Uterus (tissue), 3 donors: ENCODE measurements at regions not wholly inside any gene's neighbourhood (a gene's known extent, or its start where the extent isn't known, plus 50 kb on each side); places are given as distances from the start of the nearest gene placed in this dataset.

Source experiments
- DNase-seq, 2 donors: peaks; one replicate each; pipeline ENCODE4 v3.0.0-alpha.2; 2019 to 2020
- H3K27ac ChIP-seq, 2 donors: fragments of 200-600 bp; sonication (generic); 1 replicate in 1 of 2; 2 replicates in 1 of 2; pipeline ENCODE4 v1.5.1; 2016 to 2018
- H3K27me3 ChIP-seq, 2 donors: fragments of 200-600 bp; sonication (generic); one replicate each; pipeline ENCODE4 v1.5.1; 2018 to 2019; ENCODE audit warnings: control low read depth in 1 of 2
- H3K36me3 ChIP-seq, 2 donors: fragments of 200-600 bp; sonication (generic); one replicate each; pipeline ENCODE4 v1.5.1; 2019; ENCODE audit warnings: control low read depth in 1 of 2
- H3K4me1 ChIP-seq, 2 donors: fragments of 200-600 bp; sonication (generic); one replicate each; pipeline ENCODE4 v1.5.1; 2018 to 2019; ENCODE audit warnings: control low read depth in 1 of 2
- H3K4me3 ChIP-seq, 2 donors: fragments of 200-600 bp; sonication (generic); 1 replicate in 1 of 2; 2 replicates in 1 of 2; pipeline ENCODE4 v1.5.1; 2018 to 2019; ENCODE audit warnings: mild to moderate bottlenecking in 1 of 2
- H3K9me3 ChIP-seq, 2 donors: fragments of 200-600 bp; sonication (generic); one replicate each; pipeline ENCODE4 v1.5.1; 2019; ENCODE audit warnings: control low read depth in 1 of 2
- CTCF ChIP-seq, 4 experiments: fragments of 200-600 bp in 2 of 4; fragments of 450-650 bp in 2 of 4; sonication (generic) in 2 of 4; IDR thresholded peaks; one replicate each; pipeline ENCODE4 v1.5.1; 2016 to 2019; ENCODE audit warnings: antibody characterized with exemption in 4 of 4, mild to moderate bottlenecking in 2 of 4, moderate library complexity in 1 of 4
- POLR2A ChIP-seq, 2 donors: fragments of 450-650 bp; IDR thresholded peaks; one replicate each; pipeline ENCODE4 v1.6.1; 2016; ENCODE audit warnings: antibody characterized with exemption in 2 of 2, mild to moderate bottlenecking in 1 of 2, moderate library complexity in 1 of 2
- intact Hi-C: fragments of 100-400 bp; cut with DNase I; formaldehyde crosslinking; loops from one replicate; pipeline ENCODE4 v1.15.1; 2023; ENCODE audit warnings: low total_unique reads
- donor health status: DM: yes; HTN: yes; CAD: no.

GRCh38 chr3:132199451-132199850, 117.8 kb upstream of the ACP3 start:
- Histone ChIP-seq H3K27ac (no peak overlapping the region), H3K4me3 (no peak overlapping the region), H3K9me3 (no peaks in the 10 kb centered on the region), H3K36me3 (no peaks in the 10 kb centered on the region), H3K4me1 (no peaks in the 10 kb centered on the region), H3K27me3 (no peaks in the 10 kb centered on the region)
- TF ChIP-seq CTCF (IDR thresholded peaks at IDR 0.05) (no peak), POLR2A (IDR thresholded peaks at IDR 0.05) (no peak)
- intact Hi-C loops: no loop called here
- DNase-seq: no peak

- DNase-seq: no peak
- intact Hi-C loops: no loop called here
- no peak for TF ChIP-seq CTCF (IDR thresholded peaks at IDR 0.05)
- TF ChIP-seq POLR2A (IDR thresholded peaks at IDR 0.05): no peak
- Histone ChIP-seq H3K4me3 (no peak overlapping the region), H3K27me3 (no peaks in the 10 kb centered on the region), H3K4me1 (no peaks in the 10 kb centered on the region), H3K27ac (no peak overlapping the region), H3K36me3 (no peaks in the 10 kb centered on the region), H3K9me3 (no peaks in the 10 kb centered on the region)
Observed at GRCh38 chr3:132202586-132202985, 114.6 kb upstream of the ACP3 start.

GRCh38 chr3:132203889-132204596, 113.2 kb upstream of the ACP3 start:
- intact Hi-C loops: no loop called here
- Histone ChIP-seq H3K27ac (no peak overlapping the region), H3K36me3 (no peaks in the 10 kb centered on the region), H3K27me3 (no peaks in the 10 kb centered on the region), H3K9me3 (no peaks in the 10 kb centered on the region), H3K4me1 (no peaks in the 10 kb centered on the region), H3K4me3 (no peak overlapping the region)
- no peak for TF ChIP-seq CTCF (IDR thresholded peaks at IDR 0.05)
- TF ChIP-seq POLR2A (IDR thresholded peaks at IDR 0.05): no peak
- no peak for DNase-seq

- H3K9me3 ChIP-seq: no peaks in the 10 kb centered on the region
- H3K4me3 ChIP-seq: no peak overlapping the region
- DNase-seq: no peak
- TF ChIP-seq POLR2A (IDR thresholded peaks at IDR 0.05): no peak
- TF ChIP-seq CTCF (IDR thresholded peaks at IDR 0.05): no peak
- no peaks in the 10 kb centered on the region for H3K27me3 ChIP-seq
- no peak overlapping the region for H3K27ac ChIP-seq
- intact Hi-C loops: no loop called here
- H3K4me1 ChIP-seq: no peaks in the 10 kb centered on the region
- H3K36me3 ChIP-seq: no peaks in the 10 kb centered on the region
Observed at GRCh38 chr3:132205609-132206008, 111.6 kb upstream of the ACP3 start.

- H3K27me3 ChIP-seq: no peaks in the 10 kb centered on the region
- no peaks in the 10 kb centered on the region for H3K4me1 ChIP-seq
- no peak overlapping the region for H3K4me3 ChIP-seq
- H3K9me3 ChIP-seq: no peaks in the 10 kb centered on the region
- TF ChIP-seq CTCF (IDR thresholded peaks at IDR 0.05) (no peak), POLR2A (IDR thresholded peaks at IDR 0.05) (no peak)
- H3K36me3 ChIP-seq: no peaks in the 10 kb centered on the region
- intact Hi-C loops: no loop called here
- H3K27ac ChIP-seq: no peak overlapping the region
- no peak for DNase-seq
Observed at GRCh38 chr3:132209855-132210254, 107.4 kb upstream of the ACP3 start.
